Right atrium auricular region (tissue), 2 donors: ENCODE measurements at regions not wholly inside any gene's neighbourhood (a gene's known extent, or its start where the extent isn't known, plus 50 kb on each side); places are given as distances from the start of the nearest gene placed in this dataset.

Source experiments
- DNase-seq: peaks from one replicate; pipeline ENCODE4 v3.0.0-alpha.2; 2019; ENCODE audit warnings: low spot score
- H3K27ac ChIP-seq, 2 donors: fragments of 200-600 bp; sonication (generic); 1 replicate in 1 of 2; 2 replicates in 1 of 2; pipeline ENCODE4 v1.5.1; 2016 to 2019
- H3K27me3 ChIP-seq, 2 donors: fragments of 200-600 bp; sonication (generic); one replicate each; pipeline versions ENCODE4 v1.5.1 to v1.6.0; 2017 to 2019
- H3K36me3 ChIP-seq: fragments of 200-600 bp; sonication (generic); one replicate; pipeline ENCODE4 v1.5.1; 2016
- H3K4me1 ChIP-seq, 2 donors: fragments of 200-600 bp; sonication (generic); one replicate each; pipeline versions ENCODE4 v1.5.1 to v1.6.0; 2017 to 2019
- H3K4me3 ChIP-seq, 2 donors: fragments of 200-600 bp; sonication (generic); 1 replicate in 1 of 2; 2 replicates in 1 of 2; pipeline ENCODE4 v1.5.1; 2017 to 2019; ENCODE audit warnings: mild to moderate bottlenecking in 1 of 2, moderate library complexity in 1 of 2
- H3K9me3 ChIP-seq, 2 donors: fragments of 200-600 bp; sonication (generic); one replicate each; pipeline ENCODE4 v1.5.1; 2019
- TF ChIP-seq, protein P1 (sequence below), 2 donors: fragments of 200-600 bp; sonication (generic); IDR thresholded peaks; one replicate each; pipeline ENCODE4 v1.5.1; 2019; ENCODE audit warnings: antibody characterized with exemption in 2 of 2

DNA sequence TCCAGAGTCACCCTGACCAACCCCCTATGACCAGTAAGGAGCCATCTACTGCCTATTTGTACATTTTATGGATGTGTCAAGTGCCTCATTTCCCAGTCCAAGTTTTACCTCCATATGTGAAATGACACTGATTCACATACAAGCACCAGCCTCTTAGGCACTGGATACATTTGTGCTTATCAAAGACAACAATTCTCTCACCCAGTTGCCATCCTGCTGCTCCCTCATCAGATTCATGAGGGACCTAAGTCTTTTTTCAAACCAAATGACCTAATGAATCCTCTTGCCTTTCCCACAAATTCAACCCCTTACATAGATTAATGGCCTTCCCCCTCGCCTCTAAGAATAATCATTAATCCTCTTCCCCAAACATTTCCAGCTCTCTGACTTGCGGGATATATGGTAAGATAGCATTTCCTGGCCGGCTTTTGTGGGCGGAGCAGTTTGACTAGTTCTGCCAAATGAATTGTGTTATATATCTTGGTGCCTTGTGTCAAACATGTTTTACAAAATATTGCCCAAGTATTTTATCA, 233.9 kb downstream of the ARAP2 start:
- Histone ChIP-seq H3K27ac (no peak overlapping the region), H3K4me1 (no peaks in the 10 kb centered on the region), H3K4me3 (no peak overlapping the region), H3K36me3 (no peaks in the 10 kb centered on the region), H3K9me3 (no peaks in the 10 kb centered on the region), H3K27me3 (no peaks in the 10 kb centered on the region)
- no peak for DNase-seq
- TF ChIP-seq, protein P1, sequence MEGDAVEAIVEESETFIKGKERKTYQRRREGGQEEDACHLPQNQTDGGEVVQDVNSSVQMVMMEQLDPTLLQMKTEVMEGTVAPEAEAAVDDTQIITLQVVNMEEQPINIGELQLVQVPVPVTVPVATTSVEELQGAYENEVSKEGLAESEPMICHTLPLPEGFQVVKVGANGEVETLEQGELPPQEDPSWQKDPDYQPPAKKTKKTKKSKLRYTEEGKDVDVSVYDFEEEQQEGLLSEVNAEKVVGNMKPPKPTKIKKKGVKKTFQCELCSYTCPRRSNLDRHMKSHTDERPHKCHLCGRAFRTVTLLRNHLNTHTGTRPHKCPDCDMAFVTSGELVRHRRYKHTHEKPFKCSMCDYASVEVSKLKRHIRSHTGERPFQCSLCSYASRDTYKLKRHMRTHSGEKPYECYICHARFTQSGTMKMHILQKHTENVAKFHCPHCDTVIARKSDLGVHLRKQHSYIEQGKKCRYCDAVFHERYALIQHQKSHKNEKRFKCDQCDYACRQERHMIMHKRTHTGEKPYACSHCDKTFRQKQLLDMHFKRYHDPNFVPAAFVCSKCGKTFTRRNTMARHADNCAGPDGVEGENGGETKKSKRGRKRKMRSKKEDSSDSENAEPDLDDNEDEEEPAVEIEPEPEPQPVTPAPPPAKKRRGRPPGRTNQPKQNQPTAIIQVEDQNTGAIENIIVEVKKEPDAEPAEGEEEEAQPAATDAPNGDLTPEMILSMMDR (IDR thresholded peaks at IDR 0.05): no peak

DNA sequence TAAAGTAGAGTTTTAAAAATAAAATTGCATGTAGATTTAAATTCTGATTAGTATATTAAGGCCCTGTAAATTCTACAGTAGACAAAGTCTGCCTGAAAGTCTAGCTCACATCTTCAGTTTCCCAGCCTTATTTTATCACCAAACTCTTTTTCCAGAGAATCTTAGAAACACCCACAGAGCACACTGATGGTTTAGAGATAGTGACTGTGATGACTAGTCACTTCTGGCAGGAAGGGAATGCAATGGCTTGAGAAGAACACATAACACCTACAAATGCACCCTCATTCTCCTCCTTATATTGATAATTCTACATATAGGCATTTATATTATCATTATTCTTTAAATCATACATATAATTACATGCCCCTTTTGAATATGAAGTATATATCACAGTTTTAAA, 232.9 kb downstream of the ARAP2 start:
- no peaks in the 10 kb centered on the region for H3K4me1 ChIP-seq
- no peaks in the 10 kb centered on the region for H3K36me3 ChIP-seq
- no peaks in the 10 kb centered on the region for H3K27me3 ChIP-seq
- H3K4me3 ChIP-seq: no peak overlapping the region
- DNase-seq: no peak
- no peak overlapping the region for H3K27ac ChIP-seq
- TF ChIP-seq, protein P1 (IDR thresholded peaks at IDR 0.05): no peak
- no peaks in the 10 kb centered on the region for H3K9me3 ChIP-seq

DNA sequence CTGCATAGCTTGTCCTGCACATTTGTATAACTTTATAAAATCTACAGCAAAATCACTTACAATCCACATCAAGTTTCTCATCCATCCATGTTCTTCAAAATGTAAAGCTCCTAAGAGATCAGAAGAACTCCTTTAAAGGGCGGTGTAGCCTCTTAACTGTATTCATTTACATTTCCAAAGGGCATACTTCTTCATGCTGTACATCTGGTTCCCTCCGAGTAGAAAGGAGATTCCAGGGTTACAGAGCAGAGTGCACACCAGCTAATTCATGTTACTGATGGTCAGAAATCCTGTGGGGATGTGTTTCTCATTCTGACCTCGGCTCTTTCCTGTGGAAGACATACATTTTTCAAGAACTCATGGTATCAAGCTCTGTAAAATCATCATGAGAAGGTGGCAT, 231.8 kb downstream of the ARAP2 start:
- DNase-seq: no peak
- Histone ChIP-seq H3K27me3 (no peaks in the 10 kb centered on the region), H3K27ac (no peak overlapping the region), H3K36me3 (no peaks in the 10 kb centered on the region), H3K4me3 (no peak overlapping the region), H3K9me3 (no peaks in the 10 kb centered on the region), H3K4me1 (no peaks in the 10 kb centered on the region)
- TF ChIP-seq, protein P1 (IDR thresholded peaks at IDR 0.05): no peak

DNA sequence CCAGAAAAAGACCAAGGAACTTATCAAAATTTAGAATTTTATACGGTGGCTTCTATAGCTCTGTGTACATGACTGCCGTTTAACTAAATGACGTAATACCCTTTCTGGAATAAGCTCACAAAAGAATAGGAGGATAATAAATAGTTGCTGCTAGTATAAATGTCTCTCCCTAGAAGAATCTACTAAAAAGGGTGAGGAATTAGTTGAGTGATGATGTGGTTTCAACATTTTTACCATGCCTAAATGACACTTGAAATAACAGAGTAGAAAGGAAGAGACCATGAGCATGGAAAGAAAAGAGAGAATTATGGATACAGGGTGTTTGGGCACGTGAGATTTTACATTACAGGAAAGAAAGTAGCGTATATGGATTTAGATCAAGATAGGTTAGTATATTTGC, 231.1 kb downstream of the ARAP2 start:
- no peak for DNase-seq
- Histone ChIP-seq H3K9me3 (no peaks in the 10 kb centered on the region), H3K27me3 (no peaks in the 10 kb centered on the region), H3K4me1 (no peaks in the 10 kb centered on the region), H3K36me3 (no peaks in the 10 kb centered on the region), H3K27ac (no peak overlapping the region), H3K4me3 (no peak overlapping the region)
- TF ChIP-seq, protein P1 (IDR thresholded peaks at IDR 0.05): no peak
